HEK293 (cell line): ENCODE measurements at regions not wholly inside any gene's neighbourhood (a gene's known extent, or its start where the extent isn't known, plus 50 kb on each side); places are given as distances from the start of the nearest gene placed in this dataset.

ENCODE experiments used
- CTCF ChIA-PET: fragments of 350-600 bp; formaldehyde crosslinking; extraction: SDS; loops from one replicate; lab custom pipeline; 2021; ENCODE audit warnings: antibody characterized with exemption; lab: Yijun Ruan, JAX
- POLR2A ChIA-PET: fragments of 300-600 bp; formaldehyde crosslinking; extraction: SDS; loops from one replicate; lab custom pipeline; 2020; ENCODE audit warnings: antibody characterized with exemption, inconsistent platforms; lab: Yijun Ruan, JAX
- H3K27ac ChIP-seq: fragments of 200-500 bp; sonication (Bioruptor generic); 2 replicates; pipeline ENCODE4 v1.5.1; 2014; ENCODE audit warnings: low read depth, low read length, control low read depth, inconsistent platforms; ENCODE audit errors: extremely low read depth
- H3K36me3 ChIP-seq, 2 experiments: fragments of 200-500 bp in 1 of 2; sonication (Bioruptor generic) in 1 of 2; 1 replicate in 1 of 2; 2 replicates in 1 of 2; pipeline ENCODE4 v1.5.1; 2014 to 2017; ENCODE audit warnings: inconsistent platforms in 2 of 2, low read length in 2 of 2; ENCODE audit not compliant: control insufficient read depth in 2 of 2, insufficient read depth in 1 of 2
- H3K4me1 ChIP-seq: fragments of 200-500 bp; sonication (Bioruptor generic); 2 replicates; pipeline ENCODE4 v1.5.1; 2014; ENCODE audit warnings: mild to moderate bottlenecking, low read length, inconsistent platforms; ENCODE audit not compliant: control insufficient read depth, insufficient read depth
- H3K4me3 ChIP-seq: 2 replicates; pipeline ENCODE4 v1.5.1; 2011; ENCODE audit warnings: low read depth, mild to moderate bottlenecking, control low read depth, low read length, moderate library complexity
- H3K9me3 ChIP-seq: fragments of 200-500 bp; sonication (Bioruptor generic); 2 replicates; pipeline ENCODE4 v1.5.1; 2014; ENCODE audit warnings: low read depth, low read length, inconsistent platforms; ENCODE audit not compliant: control insufficient read depth, insufficient read depth
- AEBP2 ChIP-seq: fragments of 450-650 bp; formaldehyde crosslinking; IDR thresholded peaks from 2 replicates; pipeline ENCODE4 v1.5.1; 2016; ENCODE audit warnings: missing biosample characterization, missing genetic modification characterization, borderline replicate concordance
- HOXC10 ChIP-seq: sonication (generic); formaldehyde crosslinking; IDR thresholded peaks from 2 replicates; pipeline ENCODE4 v1.8.1; 2023; ENCODE audit warnings: mild to moderate bottlenecking, missing genetic modification reagents
- KLF16 ChIP-seq: fragments of 450-650 bp; formaldehyde crosslinking; IDR thresholded peaks from 2 replicates; pipeline ENCODE4 v1.5.1; 2017; ENCODE audit warnings: missing biosample characterization, missing genetic modification characterization
- SALL2 ChIP-seq: fragments of 450-650 bp; formaldehyde crosslinking; IDR thresholded peaks from 2 replicates; pipeline ENCODE4 v1.5.0; 2017; ENCODE audit warnings: missing biosample characterization, mild to moderate bottlenecking, missing genetic modification characterization, borderline replicate concordance
- ZFP37 ChIP-seq: fragments of 450-650 bp; formaldehyde crosslinking; IDR thresholded peaks from 2 replicates; pipeline ENCODE4 v1.5.1; 2016; ENCODE audit warnings: missing biosample characterization, missing genetic modification characterization
- ZIC2 ChIP-seq: fragments of 450-650 bp; formaldehyde crosslinking; IDR thresholded peaks from 2 replicates; pipeline ENCODE4 v1.5.1; 2016; ENCODE audit warnings: missing biosample characterization, missing genetic modification characterization
- ZNF341 ChIP-seq: fragments of 450-650 bp; formaldehyde crosslinking; IDR thresholded peaks from 2 replicates; pipeline ENCODE4; 2016; ENCODE audit warnings: low read depth, missing biosample characterization, missing genetic modification characterization
- ZNF394 ChIP-seq: fragments of 450-650 bp; formaldehyde crosslinking; IDR thresholded peaks from 2 replicates; pipeline ENCODE4 v1.5.1; 2016; ENCODE audit warnings: missing biosample characterization, missing genetic modification characterization, mild to moderate bottlenecking, moderate library complexity, borderline replicate concordance
- ZNF426 ChIP-seq: fragments of 450-650 bp; formaldehyde crosslinking; IDR thresholded peaks from 2 replicates; pipeline ENCODE4 v1.5.1; 2017; ENCODE audit warnings: missing biosample characterization, missing genetic modification characterization, mild to moderate bottlenecking, inconsistent platforms, moderate library complexity
- ZNF529 ChIP-seq: fragments of 450-650 bp; formaldehyde crosslinking; IDR thresholded peaks from 2 replicates; pipeline ENCODE4 v1.5.1; 2017; ENCODE audit warnings: missing genetic modification characterization, missing biosample characterization; ENCODE audit not compliant: insufficient replicate concordance
- ZNF548 ChIP-seq: fragments of 450-650 bp; formaldehyde crosslinking; IDR thresholded peaks from 2 replicates; pipeline ENCODE4 v1.5.1; 2016; ENCODE audit warnings: missing biosample characterization, missing genetic modification characterization
- ZNF549 ChIP-seq: fragments of 450-650 bp; IDR thresholded peaks from 2 replicates; pipeline ENCODE4 v1.5.1; 2018; ENCODE audit warnings: missing biosample characterization, missing genetic modification characterization, mild to moderate bottlenecking, inconsistent platforms, moderate library complexity
- ZNF560 ChIP-seq: fragments of 450-650 bp; formaldehyde crosslinking; IDR thresholded peaks from 2 replicates; pipeline ENCODE4 v1.5.1; 2017; ENCODE audit warnings: missing biosample characterization, missing genetic modification characterization, borderline replicate concordance
- ZNF626 ChIP-seq: fragments of 450-650 bp; sonication (Bioruptor Pico); formaldehyde crosslinking; IDR thresholded peaks from 2 replicates; pipeline ENCODE4 v1.5.1; 2018; ENCODE audit warnings: missing biosample characterization, missing genetic modification characterization, inconsistent platforms
- ZNF677 ChIP-seq: fragments of 450-650 bp; IDR thresholded peaks from 2 replicates; pipeline ENCODE4 v1.5.0; 2018; ENCODE audit warnings: missing biosample characterization, mild to moderate bottlenecking, missing genetic modification characterization, moderate library complexity
- ZNF701 ChIP-seq: fragments of 450-650 bp; formaldehyde crosslinking; IDR thresholded peaks from 2 replicates; pipeline ENCODE4 v1.5.1; 2016; ENCODE audit warnings: missing biosample characterization, missing genetic modification characterization
- TF ChIP-seq, protein P1 (sequence below): fragments of 450-650 bp; formaldehyde crosslinking; IDR thresholded peaks from 2 replicates; pipeline ENCODE4 v1.5.1; 2016; ENCODE audit warnings: missing biosample characterization, missing genetic modification characterization
- TF ChIP-seq, protein P2 (sequence below): fragments of 450-650 bp; formaldehyde crosslinking; IDR thresholded peaks from 2 replicates; pipeline ENCODE4 v1.5.1; 2016; ENCODE audit warnings: missing biosample characterization, missing genetic modification characterization
- TF ChIP-seq, protein P3 (sequence below): fragments of 450-650 bp; formaldehyde crosslinking; IDR thresholded peaks from 2 replicates; pipeline ENCODE4 v1.5.1; 2016; ENCODE audit warnings: missing biosample characterization, missing genetic modification characterization
- TF ChIP-seq, protein P4 (sequence below): fragments of 450-650 bp; formaldehyde crosslinking; IDR thresholded peaks from 2 replicates; pipeline ENCODE4 v1.5.1; 2016; ENCODE audit warnings: missing biosample characterization, missing genetic modification characterization

DNA sequence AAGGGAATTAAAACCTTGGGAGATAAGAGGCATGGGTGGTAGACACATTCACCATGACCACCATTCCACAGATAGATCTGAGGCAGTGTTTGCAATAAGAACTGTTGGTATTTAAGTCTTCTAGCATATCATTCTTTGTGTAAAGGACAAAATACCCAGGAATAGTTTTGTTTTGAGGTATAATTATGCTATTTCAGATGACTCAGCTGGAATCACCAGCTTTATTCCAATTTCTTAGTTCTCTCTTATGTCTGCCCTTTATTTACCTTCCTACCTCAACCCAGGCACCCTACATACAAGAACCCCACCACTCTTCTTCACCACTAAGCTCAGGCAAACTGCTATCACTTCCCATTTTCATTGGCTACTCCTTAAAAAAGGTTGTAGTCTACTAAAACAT is 94.7 kb upstream of the TRIO start (continued):
- no peak for TF ChIP-seq KLF16

DNA sequence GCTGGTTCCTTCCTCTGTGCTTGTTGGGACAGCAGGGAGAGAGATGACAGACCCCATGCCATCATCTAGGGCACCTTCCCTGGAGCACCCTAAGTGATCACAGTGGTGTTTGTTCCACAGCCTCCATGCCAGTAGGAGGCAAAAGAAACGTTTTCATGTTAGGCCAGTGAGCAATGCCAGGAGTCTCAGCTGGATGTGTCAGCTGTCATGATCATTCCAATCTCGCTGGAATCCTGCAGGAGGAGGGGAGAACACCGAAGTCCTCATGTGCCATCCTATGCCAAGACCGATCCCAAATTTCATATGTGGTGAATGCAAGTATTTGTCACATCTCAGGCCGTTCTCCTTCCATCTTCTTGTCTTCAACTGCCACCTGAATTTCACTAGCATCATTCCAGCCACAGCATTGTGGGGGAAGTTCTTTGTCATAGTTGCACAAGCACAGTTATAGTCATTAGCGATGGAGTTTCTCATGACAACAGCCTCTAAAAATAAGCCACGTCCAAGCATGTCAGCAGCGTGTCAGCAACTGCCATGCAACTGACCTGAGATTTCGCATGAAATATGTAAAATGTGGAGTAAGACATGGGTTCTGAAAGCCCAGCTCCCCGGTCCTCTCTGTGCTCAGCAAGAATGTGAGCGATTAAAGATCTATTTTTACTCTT is 97.2 kb upstream of the DNAH5 start:
- TF ChIP-seq, protein P1, sequence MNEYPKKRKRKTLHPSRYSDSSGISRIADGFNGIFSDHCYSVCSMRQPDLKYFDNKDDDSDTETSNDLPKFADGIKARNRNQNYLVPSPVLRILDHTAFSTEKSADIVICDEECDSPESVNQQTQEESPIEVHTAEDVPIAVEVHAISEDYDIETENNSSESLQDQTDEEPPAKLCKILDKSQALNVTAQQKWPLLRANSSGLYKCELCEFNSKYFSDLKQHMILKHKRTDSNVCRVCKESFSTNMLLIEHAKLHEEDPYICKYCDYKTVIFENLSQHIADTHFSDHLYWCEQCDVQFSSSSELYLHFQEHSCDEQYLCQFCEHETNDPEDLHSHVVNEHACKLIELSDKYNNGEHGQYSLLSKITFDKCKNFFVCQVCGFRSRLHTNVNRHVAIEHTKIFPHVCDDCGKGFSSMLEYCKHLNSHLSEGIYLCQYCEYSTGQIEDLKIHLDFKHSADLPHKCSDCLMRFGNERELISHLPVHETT (tag by site-specific recombination) = no peak
- TF ChIP-seq ZNF560 (tag by site-specific recombination) (no peak), ZFP37 (no peak), AEBP2 (tag by site-specific recombination) (no peak), ZNF548 (no peak), ZIC2 (tag by site-specific recombination) (peak; percentile 70)
- Histone ChIP-seq H3K27ac (no peak overlapping the region), H3K4me1 (peaks cover 9% of the 10 kb centered on the region), H3K4me3 (no peak overlapping the region), H3K36me3 (no peaks in the 10 kb centered on the region), H3K9me3 (no peaks in the 10 kb centered on the region)
- CTCF ChIA-PET = no interaction called here
- POLR2A ChIA-PET = interaction anchor here (0.5 kb wide), 1 partner anchor 53 kb away, joined by 4 read pairs; no protein-coding TSS in a partner anchor

DNA sequence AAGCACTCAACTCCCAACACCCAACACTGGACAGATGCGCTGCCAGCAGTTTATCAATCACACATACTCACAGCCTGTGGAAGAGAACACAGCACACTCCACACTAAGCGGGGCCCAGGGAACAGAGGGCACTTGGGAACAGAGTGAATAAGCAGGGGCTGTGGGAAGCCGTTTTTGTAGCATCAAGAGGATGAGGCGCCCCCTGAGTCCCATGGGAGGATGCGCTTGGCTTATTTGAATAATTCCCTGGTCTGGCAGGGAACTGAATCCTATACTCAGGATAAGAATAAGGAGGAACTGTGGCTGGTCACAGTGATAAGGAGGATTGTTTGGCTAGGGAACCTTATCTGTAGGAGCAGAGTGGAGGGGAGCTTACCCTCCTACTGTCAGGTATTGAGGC is 96.1 kb upstream of the DNAH5 start:
- Histone ChIP-seq H3K4me3 (no peak overlapping the region), H3K4me1 (peaks cover 17% of the 10 kb centered on the region), H3K27ac (no peak overlapping the region), H3K9me3 (no peaks in the 10 kb centered on the region), H3K36me3 (no peaks in the 10 kb centered on the region)
- ChIA-PET CTCF (interaction anchor here (0.6 kb wide), 2 partner anchors 10 to 14 kb away, joined by 3 read pairs; no protein-coding TSS in a partner anchor), POLR2A (no interaction called here)
- no peak for TF ChIP-seq SALL2 (tag by site-specific recombination)
- TF ChIP-seq KLF16 = no peak
- TF ChIP-seq ZNF529 (tag by site-specific recombination) = no peak
- TF ChIP-seq, protein P2, sequence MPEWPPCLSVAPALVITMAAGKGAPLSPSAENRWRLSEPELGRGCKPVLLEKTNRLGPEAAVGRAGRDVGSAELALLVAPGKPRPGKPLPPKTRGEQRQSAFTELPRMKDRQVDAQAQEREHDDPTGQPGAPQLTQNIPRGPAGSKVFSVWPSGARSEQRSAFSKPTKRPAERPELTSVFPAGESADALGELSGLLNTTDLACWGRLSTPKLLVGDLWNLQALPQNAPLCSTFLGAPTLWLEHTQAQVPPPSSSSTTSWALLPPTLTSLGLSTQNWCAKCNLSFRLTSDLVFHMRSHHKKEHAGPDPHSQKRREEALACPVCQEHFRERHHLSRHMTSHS (tag by site-specific recombination) = no peak
- TF ChIP-seq, protein P3, sequence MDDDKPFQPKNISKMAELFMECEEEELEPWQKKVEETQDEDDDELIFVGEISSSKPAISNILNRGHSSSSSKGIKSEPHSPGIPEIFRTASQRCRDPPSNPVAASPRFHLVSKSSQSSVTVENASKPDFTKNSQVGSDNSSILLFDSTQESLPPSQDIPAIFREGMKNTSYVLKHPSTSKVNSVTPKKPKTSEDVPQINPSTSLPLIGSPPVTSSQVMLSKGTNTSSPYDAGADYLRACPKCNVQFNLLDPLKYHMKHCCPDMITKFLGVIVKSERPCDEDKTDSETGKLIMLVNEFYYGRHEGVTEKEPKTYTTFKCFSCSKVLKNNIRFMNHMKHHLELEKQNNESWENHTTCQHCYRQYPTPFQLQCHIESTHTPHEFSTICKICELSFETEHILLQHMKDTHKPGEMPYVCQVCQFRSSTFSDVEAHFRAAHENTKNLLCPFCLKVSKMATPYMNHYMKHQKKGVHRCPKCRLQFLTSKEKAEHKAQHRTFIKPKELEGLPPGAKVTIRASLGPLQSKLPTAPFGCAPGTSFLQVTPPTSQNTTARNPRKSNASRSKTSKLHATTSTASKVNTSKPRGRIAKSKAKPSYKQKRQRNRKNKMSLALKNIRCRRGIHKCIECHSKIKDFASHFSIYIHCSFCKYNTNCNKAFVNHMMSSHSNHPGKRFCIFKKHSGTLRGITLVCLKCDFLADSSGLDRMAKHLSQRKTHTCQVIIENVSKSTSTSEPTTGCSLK (tag by site-specific recombination) = no peak
- no peak for TF ChIP-seq ZNF626 (tag by site-specific recombination)

GRCh38 chr5:14039576-14039975 is 95.1 kb upstream of the DNAH5 start:
- Histone ChIP-seq H3K9me3 (no peaks in the 10 kb centered on the region), H3K27ac (no peak overlapping the region), H3K4me3 (no peak overlapping the region), H3K4me1 (peaks cover 20% of the 10 kb centered on the region), H3K36me3 (no peaks in the 10 kb centered on the region)
- ChIA-PET CTCF (interaction anchor here (0.6 to 2.7 kb wide), 4 partner anchors 9 to 230 kb away, joined by 3 to 6 read pairs (median 4); no protein-coding TSS in a partner anchor), POLR2A (no interaction called here)
- TF ChIP-seq ZNF549 (tag by site-specific recombination) (no peak), ZNF677 (tag by site-specific recombination) (no peak), ZNF341 (tag by site-specific recombination) (no peak), ZNF394 (tag by site-specific recombination) (no peak), ZNF426 (tag by site-specific recombination) (no peak), HOXC10 (CRISPR knock-in tag) (no peak), ZNF701 (tag by site-specific recombination) (no peak)
- TF ChIP-seq, protein P4, sequence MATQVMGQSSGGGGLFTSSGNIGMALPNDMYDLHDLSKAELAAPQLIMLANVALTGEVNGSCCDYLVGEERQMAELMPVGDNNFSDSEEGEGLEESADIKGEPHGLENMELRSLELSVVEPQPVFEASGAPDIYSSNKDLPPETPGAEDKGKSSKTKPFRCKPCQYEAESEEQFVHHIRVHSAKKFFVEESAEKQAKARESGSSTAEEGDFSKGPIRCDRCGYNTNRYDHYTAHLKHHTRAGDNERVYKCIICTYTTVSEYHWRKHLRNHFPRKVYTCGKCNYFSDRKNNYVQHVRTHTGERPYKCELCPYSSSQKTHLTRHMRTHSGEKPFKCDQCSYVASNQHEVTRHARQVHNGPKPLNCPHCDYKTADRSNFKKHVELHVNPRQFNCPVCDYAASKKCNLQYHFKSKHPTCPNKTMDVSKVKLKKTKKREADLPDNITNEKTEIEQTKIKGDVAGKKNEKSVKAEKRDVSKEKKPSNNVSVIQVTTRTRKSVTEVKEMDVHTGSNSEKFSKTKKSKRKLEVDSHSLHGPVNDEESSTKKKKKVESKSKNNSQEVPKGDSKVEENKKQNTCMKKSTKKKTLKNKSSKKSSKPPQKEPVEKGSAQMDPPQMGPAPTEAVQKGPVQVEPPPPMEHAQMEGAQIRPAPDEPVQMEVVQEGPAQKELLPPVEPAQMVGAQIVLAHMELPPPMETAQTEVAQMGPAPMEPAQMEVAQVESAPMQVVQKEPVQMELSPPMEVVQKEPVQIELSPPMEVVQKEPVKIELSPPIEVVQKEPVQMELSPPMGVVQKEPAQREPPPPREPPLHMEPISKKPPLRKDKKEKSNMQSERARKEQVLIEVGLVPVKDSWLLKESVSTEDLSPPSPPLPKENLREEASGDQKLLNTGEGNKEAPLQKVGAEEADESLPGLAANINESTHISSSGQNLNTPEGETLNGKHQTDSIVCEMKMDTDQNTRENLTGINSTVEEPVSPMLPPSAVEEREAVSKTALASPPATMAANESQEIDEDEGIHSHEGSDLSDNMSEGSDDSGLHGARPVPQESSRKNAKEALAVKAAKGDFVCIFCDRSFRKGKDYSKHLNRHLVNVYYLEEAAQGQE = no peak
